ENCODE measurements at regions not wholly inside any gene's neighbourhood (a gene's known extent, or its start where the extent isn't known, plus 50 kb on each side); places are given as distances from the start of the nearest gene placed in this dataset.

GRCh38 chr7:47670729-47671128 is 88.8 kb upstream of the TNS3 start:
- H3K9me2 ChIP-seq (replicated peaks; ENCODE audit: insufficient read depth) = no peaks in the 10 kb centered on the region
- no peaks in the 10 kb centered on the region for H3K9me3 ChIP-seq (ENCODE audit: low read depth)
- DNase-seq (ENCODE audit: low spot score) = no peak
- no peaks in the 10 kb centered on the region for H4K20me1 ChIP-seq (ENCODE audit: insufficient read depth, poor library complexity, severe bottlenecking)
- no peaks in the 10 kb centered on the region for H3K36me3 ChIP-seq (replicated peaks; ENCODE audit: insufficient read depth, low read depth)
- H3K4me1 ChIP-seq (ENCODE audit: insufficient read depth) = peaks cover 9% of the 10 kb centered on the region
- WGBS (ENCODE audit: low lambda C conversion rate, missing lambda C conversion rate) = 89% methylated on average over 6 of the region's 6 CpGs
- H3K79me2 ChIP-seq = no peaks in the 10 kb centered on the region
- H3K4me2 ChIP-seq = no peak overlapping the region
- H3K27me3 ChIP-seq = no peaks in the 10 kb centered on the region
- H3K4me3 ChIP-seq = no peak overlapping the region
- H3K27ac ChIP-seq = no peak overlapping the region
- H2AFZ ChIP-seq = no peak overlapping the region
- TF ChIP-seq, protein P1, sequence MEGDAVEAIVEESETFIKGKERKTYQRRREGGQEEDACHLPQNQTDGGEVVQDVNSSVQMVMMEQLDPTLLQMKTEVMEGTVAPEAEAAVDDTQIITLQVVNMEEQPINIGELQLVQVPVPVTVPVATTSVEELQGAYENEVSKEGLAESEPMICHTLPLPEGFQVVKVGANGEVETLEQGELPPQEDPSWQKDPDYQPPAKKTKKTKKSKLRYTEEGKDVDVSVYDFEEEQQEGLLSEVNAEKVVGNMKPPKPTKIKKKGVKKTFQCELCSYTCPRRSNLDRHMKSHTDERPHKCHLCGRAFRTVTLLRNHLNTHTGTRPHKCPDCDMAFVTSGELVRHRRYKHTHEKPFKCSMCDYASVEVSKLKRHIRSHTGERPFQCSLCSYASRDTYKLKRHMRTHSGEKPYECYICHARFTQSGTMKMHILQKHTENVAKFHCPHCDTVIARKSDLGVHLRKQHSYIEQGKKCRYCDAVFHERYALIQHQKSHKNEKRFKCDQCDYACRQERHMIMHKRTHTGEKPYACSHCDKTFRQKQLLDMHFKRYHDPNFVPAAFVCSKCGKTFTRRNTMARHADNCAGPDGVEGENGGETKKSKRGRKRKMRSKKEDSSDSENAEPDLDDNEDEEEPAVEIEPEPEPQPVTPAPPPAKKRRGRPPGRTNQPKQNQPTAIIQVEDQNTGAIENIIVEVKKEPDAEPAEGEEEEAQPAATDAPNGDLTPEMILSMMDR (IDR thresholded peaks at IDR 0.05; ENCODE audit: poor library complexity) = no peak
- no peak for TF ChIP-seq EZH2 (IDR thresholded peaks at IDR 0.05; ENCODE audit: borderline replicate concordance)
- no peak for TF ChIP-seq EZH2phosphoT487 (IDR thresholded peaks at IDR 0.05; ENCODE audit: low read depth, severe bottlenecking, unreplicated experiment)

DNA sequence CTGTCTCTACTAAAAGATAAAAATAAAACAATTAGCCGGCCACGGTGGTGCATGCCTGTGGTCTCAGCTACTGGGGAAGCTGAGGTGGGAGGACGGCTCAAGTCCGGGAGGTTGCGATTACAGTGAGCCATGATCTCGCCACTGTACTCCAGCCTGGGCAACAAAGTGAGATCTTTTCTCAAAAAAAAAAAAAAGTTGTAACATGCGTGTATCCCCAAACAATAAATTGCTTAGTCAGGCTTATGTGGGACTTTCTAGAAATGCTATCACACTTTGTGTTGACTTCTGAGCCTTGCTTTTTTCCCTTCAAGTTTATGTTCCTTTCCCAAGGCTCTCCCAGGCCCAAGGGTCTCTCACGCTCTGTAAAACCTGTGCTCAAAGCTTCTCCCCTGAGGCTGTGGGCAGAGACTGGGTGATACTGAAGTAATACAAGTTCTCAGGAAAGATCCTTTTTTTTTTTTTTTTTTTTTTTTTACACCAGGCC is 88.0 kb upstream of the TNS3 start:
- no peaks in the 10 kb centered on the region for H3K36me3 ChIP-seq (replicated peaks; ENCODE audit: insufficient read depth, low read depth)
- 66% methylated on average over 8 of the region's 8 CpGs for WGBS (ENCODE audit: low lambda C conversion rate, missing lambda C conversion rate)
- no peak overlapping the region for H3K4me3 ChIP-seq
- H3K9me2 ChIP-seq (replicated peaks; ENCODE audit: insufficient read depth) = no peaks in the 10 kb centered on the region
- no peak overlapping the region for H3K4me2 ChIP-seq
- H3K27me3 ChIP-seq = no peaks in the 10 kb centered on the region
- H3K9me3 ChIP-seq (ENCODE audit: low read depth) = no peaks in the 10 kb centered on the region
- TF ChIP-seq EZH2 (IDR thresholded peaks at IDR 0.05; ENCODE audit: borderline replicate concordance) (no peak), EZH2phosphoT487 (IDR thresholded peaks at IDR 0.05; ENCODE audit: low read depth, severe bottlenecking, unreplicated experiment) (no peak)
- TF ChIP-seq, protein P1 (IDR thresholded peaks at IDR 0.05; ENCODE audit: poor library complexity) = no peak
- no peak for DNase-seq (ENCODE audit: low spot score)
- peak overlapping the region; percentile 65 for H3K27ac ChIP-seq
- H2AFZ ChIP-seq = no peak overlapping the region
- H3K79me2 ChIP-seq = no peaks in the 10 kb centered on the region
- peaks cover 9% of the 10 kb centered on the region for H3K4me1 ChIP-seq (ENCODE audit: insufficient read depth)
- H4K20me1 ChIP-seq (ENCODE audit: insufficient read depth, poor library complexity, severe bottlenecking) = no peaks in the 10 kb centered on the region

DNA sequence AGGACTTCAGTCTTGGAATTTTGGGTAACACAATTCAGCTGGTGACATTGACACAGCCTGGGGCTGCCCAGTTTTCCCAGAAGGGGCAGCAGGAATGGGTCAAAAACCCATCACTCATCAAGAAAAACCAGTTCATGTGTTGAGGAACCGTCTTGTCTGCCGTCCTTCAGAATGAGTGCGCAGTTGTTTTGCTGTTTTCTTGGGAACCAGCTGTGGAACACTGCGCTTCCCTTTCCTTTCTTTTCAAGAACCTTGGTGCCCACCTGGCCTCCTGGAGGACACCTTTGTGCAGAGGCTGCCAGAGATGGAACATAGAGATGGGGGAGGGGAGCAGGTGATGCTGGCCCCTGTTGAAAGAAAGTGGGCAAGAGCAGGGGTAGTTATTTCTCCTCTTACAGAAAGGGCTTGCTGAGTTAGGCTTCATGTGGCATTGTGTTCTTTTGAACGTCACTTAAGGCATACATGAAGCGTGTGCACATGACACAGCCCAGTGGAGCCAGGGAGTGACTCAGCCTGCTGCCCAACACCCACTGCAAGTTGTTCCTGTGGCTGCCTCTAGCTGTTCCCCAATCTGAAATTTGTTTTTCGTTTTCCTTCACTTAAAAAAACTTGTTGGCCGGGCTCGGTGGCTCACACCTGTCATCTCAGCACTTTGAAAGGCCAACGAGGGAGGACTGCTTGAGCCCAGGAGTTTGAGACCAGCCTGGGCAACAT is 87.4 kb upstream of the TNS3 start:
- Histone ChIP-seq H3K4me2 (no peak overlapping the region), H2AFZ (peak overlapping the region; percentile 26), H3K27ac (peak overlapping the region; percentile 65)

More for the DNA sequence above, 87.4 kb upstream of the TNS3 start:
- no peaks in the 10 kb centered on the region for H4K20me1 ChIP-seq (ENCODE audit: insufficient read depth, poor library complexity, severe bottlenecking)
- H3K4me1 ChIP-seq (ENCODE audit: insufficient read depth) = peaks cover 9% of the 10 kb centered on the region
- TF ChIP-seq, protein P1 (IDR thresholded peaks at IDR 0.05; ENCODE audit: poor library complexity) = no peak
- TF ChIP-seq EZH2 (IDR thresholded peaks at IDR 0.05; ENCODE audit: borderline replicate concordance) (no peak), EZH2phosphoT487 (IDR thresholded peaks at IDR 0.05; ENCODE audit: low read depth, severe bottlenecking, unreplicated experiment) (no peak)
- WGBS (ENCODE audit: low lambda C conversion rate, missing lambda C conversion rate) = 77% methylated on average over 10 of the region's 10 CpGs
- no peaks in the 10 kb centered on the region for H3K27me3 ChIP-seq
- H3K4me3 ChIP-seq = no peak overlapping the region
- H3K9me2 ChIP-seq (replicated peaks; ENCODE audit: insufficient read depth) = no peaks in the 10 kb centered on the region
- H3K9me3 ChIP-seq (ENCODE audit: low read depth) = no peaks in the 10 kb centered on the region
- peak; percentile 77 for DNase-seq (ENCODE audit: low spot score)
- no peaks in the 10 kb centered on the region for H3K79me2 ChIP-seq
- no peaks in the 10 kb centered on the region for H3K36me3 ChIP-seq (replicated peaks; ENCODE audit: insufficient read depth, low read depth)
